Upper lobe of left lung (tissue), 4 donors: ENCODE measurements at regions not wholly inside any gene's neighbourhood (a gene's known extent, or its start where the extent isn't known, plus 50 kb on each side); places are given as distances from the start of the nearest gene placed in this dataset.

ENCODE experiments used
- CTCF ChIP-seq, 6 experiments: fragments of 450-650 bp in 4 of 6; fragments of 200-600 bp in 2 of 6; sonication (generic) in 2 of 6; IDR thresholded peaks; one replicate each; pipeline ENCODE4 v1.5.1; 2016 to 2019; ENCODE audit warnings: antibody characterized with exemption in 6 of 6
- POLR2A ChIP-seq, 4 donors: fragments of 450-650 bp; IDR thresholded peaks; one replicate each; pipeline ENCODE4 v1.5.1; 2016 to 2017; ENCODE audit warnings: antibody characterized with exemption in 4 of 4, mild to moderate bottlenecking in 2 of 4

GRCh38 chr2:92073036-92073814 is 2798.0 kb upstream of the TEKT4 start:
- no peak for TF ChIP-seq CTCF (IDR thresholded peaks at IDR 0.05)
- TF ChIP-seq POLR2A (IDR thresholded peaks at IDR 0.05): no peak
